ENCODE measurements at regions not wholly inside any gene's neighbourhood (a gene's known extent, or its start where the extent isn't known, plus 50 kb on each side); places are given as distances from the start of the nearest gene placed in this dataset.
A peak's percentile ranks its signal among the peaks of the same experiment; 100 is the strongest.

GRCh38 chr21:16572032-16572431 lies 842.2 kb downstream of the USP25 start:
- H3K9me3 ChIP-seq (ENCODE audit: low read depth) = no peaks in the 10 kb centered on the region
- H3K27ac ChIP-seq = no peak overlapping the region
- no peaks in the 10 kb centered on the region for H3K27me3 ChIP-seq
- H3K4me1 ChIP-seq (ENCODE audit: low read depth) = no peaks in the 10 kb centered on the region
- H3K36me3 ChIP-seq = no peaks in the 10 kb centered on the region
- H3K4me3 ChIP-seq = no peak overlapping the region
- no peak for DNase-seq (ENCODE audit: low read depth in 1 of 2, low spot score in 1 of 2)
- TF ChIP-seq, protein P1, sequence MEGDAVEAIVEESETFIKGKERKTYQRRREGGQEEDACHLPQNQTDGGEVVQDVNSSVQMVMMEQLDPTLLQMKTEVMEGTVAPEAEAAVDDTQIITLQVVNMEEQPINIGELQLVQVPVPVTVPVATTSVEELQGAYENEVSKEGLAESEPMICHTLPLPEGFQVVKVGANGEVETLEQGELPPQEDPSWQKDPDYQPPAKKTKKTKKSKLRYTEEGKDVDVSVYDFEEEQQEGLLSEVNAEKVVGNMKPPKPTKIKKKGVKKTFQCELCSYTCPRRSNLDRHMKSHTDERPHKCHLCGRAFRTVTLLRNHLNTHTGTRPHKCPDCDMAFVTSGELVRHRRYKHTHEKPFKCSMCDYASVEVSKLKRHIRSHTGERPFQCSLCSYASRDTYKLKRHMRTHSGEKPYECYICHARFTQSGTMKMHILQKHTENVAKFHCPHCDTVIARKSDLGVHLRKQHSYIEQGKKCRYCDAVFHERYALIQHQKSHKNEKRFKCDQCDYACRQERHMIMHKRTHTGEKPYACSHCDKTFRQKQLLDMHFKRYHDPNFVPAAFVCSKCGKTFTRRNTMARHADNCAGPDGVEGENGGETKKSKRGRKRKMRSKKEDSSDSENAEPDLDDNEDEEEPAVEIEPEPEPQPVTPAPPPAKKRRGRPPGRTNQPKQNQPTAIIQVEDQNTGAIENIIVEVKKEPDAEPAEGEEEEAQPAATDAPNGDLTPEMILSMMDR (IDR thresholded peaks at IDR 0.05; ENCODE audit: low read depth, low read length) = no peak

DNA sequence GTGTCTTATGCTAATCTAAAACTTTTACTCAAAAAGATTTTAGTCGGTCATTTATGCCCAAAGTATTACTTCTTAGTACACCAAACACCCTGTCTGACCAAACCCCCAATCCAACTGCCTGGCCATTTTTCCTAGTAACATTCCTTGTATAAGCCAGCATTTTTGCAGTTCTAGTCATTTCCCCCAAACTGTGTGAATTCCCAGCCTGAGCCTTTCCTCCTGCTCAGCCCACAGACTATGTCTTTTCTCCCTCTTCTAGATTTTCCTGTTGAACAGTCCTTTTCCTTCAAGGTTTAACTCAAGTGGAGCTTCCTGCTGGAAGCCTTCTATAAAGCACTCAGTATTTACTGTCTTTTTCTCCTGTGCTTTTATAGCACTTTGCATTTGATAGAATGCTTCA lies 843.8 kb downstream of the USP25 start:
- no peak overlapping the region for H3K27ac ChIP-seq
- DNase-seq (ENCODE audit: low read depth in 1 of 2, low spot score in 1 of 2) = peak in 1 of 2 donors; percentile 73
- H3K36me3 ChIP-seq = no peaks in the 10 kb centered on the region
- TF ChIP-seq, protein P1 (IDR thresholded peaks at IDR 0.05; ENCODE audit: low read depth, low read length) = no peak
- no peaks in the 10 kb centered on the region for H3K9me3 ChIP-seq (ENCODE audit: low read depth)
- no peaks in the 10 kb centered on the region for H3K27me3 ChIP-seq
- H3K4me1 ChIP-seq (ENCODE audit: low read depth) = no peaks in the 10 kb centered on the region
- no peak overlapping the region for H3K4me3 ChIP-seq

DNA sequence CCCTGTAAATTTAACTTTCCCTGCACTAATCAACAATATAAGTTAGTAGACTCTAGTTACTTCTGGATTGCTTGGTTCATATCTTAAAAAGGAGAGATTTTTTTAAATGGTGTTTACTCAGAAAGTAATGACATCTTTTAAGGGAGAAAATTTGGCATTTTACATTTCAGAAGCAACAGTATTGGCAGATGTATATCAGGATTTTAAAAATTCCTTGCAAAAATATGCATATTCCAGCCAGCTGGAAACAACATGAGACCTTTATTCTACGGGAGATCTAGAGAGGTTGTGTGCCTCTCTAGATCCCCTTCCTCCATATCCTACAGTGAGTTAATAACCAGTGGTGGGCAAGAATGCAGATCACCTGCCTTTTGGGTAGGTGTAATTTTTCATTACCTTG lies 848.2 kb downstream of the USP25 start:
- Histone ChIP-seq H3K27me3 (no peaks in the 10 kb centered on the region), H3K9me3 (ENCODE audit: low read depth) (no peaks in the 10 kb centered on the region), H3K4me1 (ENCODE audit: low read depth) (peaks cover 5% of the 10 kb centered on the region), H3K27ac (no peak overlapping the region), H3K36me3 (no peaks in the 10 kb centered on the region), H3K4me3 (no peak overlapping the region)
- TF ChIP-seq, protein P1 (IDR thresholded peaks at IDR 0.05; ENCODE audit: low read depth, low read length) = no peak
- no peak for DNase-seq (ENCODE audit: low read depth in 1 of 2, low spot score in 1 of 2)

GRCh38 chr21:16578912-16579311 lies 849.1 kb downstream of the USP25 start:
- Histone ChIP-seq H3K27me3 (no peaks in the 10 kb centered on the region), H3K27ac (peak overlapping the region; percentile 29), H3K36me3 (no peaks in the 10 kb centered on the region), H3K9me3 (ENCODE audit: low read depth) (no peaks in the 10 kb centered on the region), H3K4me3 (no peak overlapping the region), H3K4me1 (ENCODE audit: low read depth) (peaks cover 5% of the 10 kb centered on the region)
- peak; percentile 14 to 61 for DNase-seq (ENCODE audit: low read depth in 1 of 2, low spot score in 1 of 2)
- TF ChIP-seq, protein P1 (IDR thresholded peaks at IDR 0.05; ENCODE audit: low read depth, low read length) = no peak

DNA sequence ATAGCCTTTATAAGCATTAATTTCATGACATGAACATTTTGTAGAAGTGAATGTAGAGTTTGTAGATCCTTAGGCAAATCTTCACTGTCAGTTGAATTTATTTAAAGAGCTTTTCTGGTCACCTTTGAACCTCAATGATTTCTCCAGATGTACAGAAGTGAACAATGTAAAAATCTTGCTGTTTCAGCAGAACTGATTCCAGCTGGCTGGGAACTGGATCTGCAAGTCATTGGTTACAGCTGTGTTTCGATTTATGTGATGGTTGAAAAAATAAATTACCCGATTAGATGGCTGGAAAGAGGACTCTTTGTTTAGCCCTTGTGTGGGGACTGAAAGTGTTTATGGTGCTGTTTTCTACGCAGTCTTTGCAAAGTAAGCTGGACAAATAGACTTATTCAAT lies 849.8 kb downstream of the USP25 start:
- H3K4me3 ChIP-seq = no peak overlapping the region
- peaks cover 5% of the 10 kb centered on the region for H3K4me1 ChIP-seq (ENCODE audit: low read depth)
- no peaks in the 10 kb centered on the region for H3K36me3 ChIP-seq
- TF ChIP-seq, protein P1 (IDR thresholded peaks at IDR 0.05; ENCODE audit: low read depth, low read length) = no peak
- H3K27ac ChIP-seq = peak overlapping the region; percentile 29
- no peaks in the 10 kb centered on the region for H3K27me3 ChIP-seq
- no peaks in the 10 kb centered on the region for H3K9me3 ChIP-seq (ENCODE audit: low read depth)
- DNase-seq (ENCODE audit: low read depth in 1 of 2, low spot score in 1 of 2) = peak in 1 of 2 donors; percentile 68

GRCh38 chr21:16580661-16581060 lies 850.9 kb downstream of the USP25 start:
- H3K36me3 ChIP-seq = no peaks in the 10 kb centered on the region
- TF ChIP-seq, protein P1 (IDR thresholded peaks at IDR 0.05; ENCODE audit: low read depth, low read length) = no peak
- no peaks in the 10 kb centered on the region for H3K27me3 ChIP-seq
- no peak overlapping the region for H3K27ac ChIP-seq
- no peaks in the 10 kb centered on the region for H3K9me3 ChIP-seq (ENCODE audit: low read depth)
- peaks cover 5% of the 10 kb centered on the region for H3K4me1 ChIP-seq (ENCODE audit: low read depth)
- H3K4me3 ChIP-seq = no peak overlapping the region
- peak in 1 of 2 donors; percentile 7 for DNase-seq (ENCODE audit: low read depth in 1 of 2, low spot score in 1 of 2)
